HG03565 (cell line): ENCODE measurements at regions not wholly inside any gene's neighbourhood (a gene's known extent, or its start where the extent isn't known, plus 50 kb on each side); places are given as distances from the start of the nearest gene placed in this dataset.

ENCODE experiments used
- ATAC-seq: cut with Tn5 transposase; IDR thresholded peaks from one replicate; pipeline ENCODE4 v1.9.1; 2021; ENCODE audit warnings: mild to moderate bottlenecking, moderate library complexity; ENCODE audit not compliant: unreplicated experiment

DNA sequence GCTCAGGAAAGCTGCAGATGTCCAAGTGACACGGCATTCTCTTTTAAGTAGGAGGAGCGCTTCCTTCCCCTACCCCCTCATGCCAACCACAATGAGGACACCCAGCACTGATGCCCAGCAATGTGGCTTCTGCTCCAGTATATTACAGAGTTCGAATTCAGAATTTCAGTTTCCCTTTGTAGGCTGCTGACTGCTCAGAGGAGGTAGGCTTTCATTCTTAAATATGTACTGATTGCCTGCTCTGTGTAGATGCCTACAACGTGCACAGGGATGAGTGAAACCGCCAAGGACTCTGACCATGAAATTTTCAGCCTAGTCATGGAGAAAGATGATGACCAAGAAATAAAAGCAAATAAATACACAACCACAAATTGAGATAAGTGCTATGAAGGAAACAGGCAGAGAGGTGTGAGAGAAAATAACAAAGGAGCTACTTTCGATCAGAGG lies 50.9 kb upstream of the TNFAIP3 start:
- ATAC-seq, result no peak

DNA sequence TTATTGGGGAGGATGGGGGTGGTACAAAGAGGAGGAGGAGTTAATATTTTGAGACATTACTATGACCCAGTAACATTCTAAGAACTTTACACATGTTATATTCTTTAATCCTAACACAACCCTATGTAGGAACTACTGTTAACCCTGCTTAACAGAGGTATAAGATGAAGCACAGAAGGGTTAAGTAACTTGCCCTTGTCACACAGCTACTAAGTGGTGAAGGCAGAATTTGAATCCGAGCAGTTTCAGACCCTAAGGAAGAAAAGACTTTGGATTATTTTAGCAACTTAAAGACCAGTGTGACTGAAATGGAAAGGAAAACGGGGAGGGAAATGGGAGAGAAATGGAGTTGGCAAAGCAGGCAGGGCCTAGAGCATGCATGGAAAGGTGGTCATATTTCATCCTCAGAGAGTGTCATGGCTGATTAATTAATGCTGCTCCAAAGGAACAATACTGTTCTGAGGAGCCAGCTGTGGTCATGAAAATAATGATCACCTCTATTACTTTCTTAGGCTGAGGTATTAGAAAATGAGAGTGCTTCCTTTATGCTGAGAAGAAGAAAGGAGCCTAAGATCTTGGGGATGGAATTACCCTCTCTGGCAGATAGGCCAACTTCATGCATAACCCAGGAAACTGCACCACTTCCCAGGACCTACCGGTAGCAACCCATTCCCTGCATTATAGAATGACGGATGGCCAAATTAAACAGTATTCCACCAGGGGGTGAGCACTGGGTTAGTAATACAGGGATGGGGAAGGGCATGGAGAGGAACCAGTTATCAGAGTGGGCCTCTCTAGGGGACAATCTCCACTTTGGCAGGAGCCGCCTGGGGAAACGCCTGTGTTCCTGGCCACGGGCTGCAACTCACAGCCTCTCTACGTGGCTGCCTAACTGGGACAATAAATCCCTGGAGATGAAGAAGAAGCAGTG lies 50.1 kb upstream of the TNFAIP3 start:
- no peak for ATAC-seq
